ENCODE measurements at regions not wholly inside any gene's neighbourhood (a gene's known extent, or its start where the extent isn't known, plus 50 kb on each side); places are given as distances from the start of the nearest gene placed in this dataset.
"Not testable (repeated sequence)": the region's sequence is repeated elsewhere in the genome, so short reads cannot be mapped to it uniquely, and the experiment has no call there.

GRCh38 chr2:59342166-59342565 is 1101.0 kb upstream of the FANCL start:
- intact Hi-C loops (cut with DNase I): no loop called here
- no peak for TF ChIP-seq CTCF (IDR thresholded peaks at IDR 0.05)
- TF ChIP-seq POLR2A (IDR thresholded peaks at IDR 0.05): no peak
- H3K36me3 ChIP-seq: no peaks in the 10 kb centered on the region
- H3K27me3 ChIP-seq: no peaks in the 10 kb centered on the region
- 41 to 67% (median 56%) methylated on average over 1 of the region's 1 CpG for WGBS, 3 donors
- no peak overlapping the region for H3K4me3 ChIP-seq
- DNase-seq: no peak
- H3K27ac ChIP-seq: no peak overlapping the region
- no peaks in the 10 kb centered on the region for H3K4me1 ChIP-seq (ENCODE audit: insufficient read depth)
- no peaks in the 10 kb centered on the region for H3K9me3 ChIP-seq

GRCh38 chr2:59339837-59340207 is 1098.7 kb upstream of the FANCL start:
- Histone ChIP-seq H3K36me3 (no peaks in the 10 kb centered on the region), H3K9me3 (no peaks in the 10 kb centered on the region), H3K4me3 (no peak overlapping the region), H3K27ac (no peak overlapping the region), H3K27me3 (no peaks in the 10 kb centered on the region), H3K4me1 (ENCODE audit: insufficient read depth) (no peaks in the 10 kb centered on the region)
- 43 to 56% (median 44%) methylated on average over 2 of the region's 2 CpGs for WGBS, 3 donors
- no peak for DNase-seq
- TF ChIP-seq POLR2A (IDR thresholded peaks at IDR 0.05): no peak
- no peak for TF ChIP-seq CTCF (IDR thresholded peaks at IDR 0.05)
- no peak for TF ChIP-seq EP300 (IDR thresholded peaks at IDR 0.05)
- intact Hi-C loops (cut with DNase I): no loop called here

- 61 to 68% (median 65%) methylated on average over 8 of the region's 8 CpGs for WGBS, 3 donors
- H3K36me3 ChIP-seq: no peaks in the 10 kb centered on the region
- no peaks in the 10 kb centered on the region for H3K9me3 ChIP-seq
- H3K4me3 ChIP-seq: no peak overlapping the region
- no peak for DNase-seq
- no peak for TF ChIP-seq CTCF (IDR thresholded peaks at IDR 0.05)
- no peak for TF ChIP-seq EP300 (IDR thresholded peaks at IDR 0.05)
- TF ChIP-seq POLR2A (IDR thresholded peaks at IDR 0.05): no peak
- intact Hi-C loops (cut with DNase I): no loop called here
- H3K27me3 ChIP-seq: no peaks in the 10 kb centered on the region
- H3K27ac ChIP-seq: no peak overlapping the region
- H3K4me1 ChIP-seq (ENCODE audit: insufficient read depth): no peaks in the 10 kb centered on the region
These were observed 1098.2 kb upstream of the FANCL start for GRCh38 chr2:59339121-59339836.

- no peaks in the 10 kb centered on the region for H3K27me3 ChIP-seq
- no peak overlapping the region for H3K27ac ChIP-seq
- TF ChIP-seq EP300 (IDR thresholded peaks at IDR 0.05): no peak
- TF ChIP-seq CTCF (IDR thresholded peaks at IDR 0.05): no peak
- TF ChIP-seq POLR2A (IDR thresholded peaks at IDR 0.05): no peak
- intact Hi-C loops (cut with DNase I): no loop called here
- H3K4me1 ChIP-seq (ENCODE audit: insufficient read depth): no peaks in the 10 kb centered on the region
- no peak overlapping the region for H3K4me3 ChIP-seq
- 77 to 82% (median 78%) methylated on average over 4 of the region's 4 CpGs for WGBS, 3 donors
- no peaks in the 10 kb centered on the region for H3K9me3 ChIP-seq
- no peak for DNase-seq
- no peaks in the 10 kb centered on the region for H3K36me3 ChIP-seq
These were observed 1091.9 kb upstream of the FANCL start for GRCh38 chr2:59333007-59333406.

GRCh38 chr2:59326581-59327365 is 1085.6 kb upstream of the FANCL start:
- DNase-seq; H3K4me3 ChIP-seq; H3K9me3 ChIP-seq; H3K36me3 ChIP-seq; H3K27ac ChIP-seq; H3K27me3 ChIP-seq; H3K4me1 ChIP-seq (ENCODE audit: insufficient read depth); intact Hi-C loops (cut with DNase I): not testable (repeated sequence)
- WGBS, 3 donors: 77 to 85% (median 84%) methylated on average over 14 of the region's 14 CpGs
